A673 (cell line): ENCODE measurements at regions not wholly inside any gene's neighbourhood (a gene's known extent, or its start where the extent isn't known, plus 50 kb on each side); places are given as distances from the start of the nearest gene placed in this dataset.
"Not testable (repeated sequence)": the region's sequence is repeated elsewhere in the genome, so short reads cannot be mapped to it uniquely, and the experiment has no call there.

ENCODE experiments used
- BruUV-seq: library from RNA; stranded (reverse); fragments of 400-500 nt; replicated peaks from 2 replicates; lab custom pipeline; 2021; lab: Mats Ljungman, UMichigan
- CTCF ChIA-PET: fragments of 300-600 bp; sonication (Branson Sonifier 250); formaldehyde crosslinking; loops from one replicate; lab custom pipeline; 2022; ENCODE audit warnings: antibody characterized with exemption; lab: Charles Lee
- POLR2A ChIA-PET: fragments of 300-600 bp; sonication (Branson Sonifier 250); formaldehyde crosslinking; loops from one replicate; lab custom pipeline; 2022; ENCODE audit warnings: antibody characterized with exemption; ENCODE audit not compliant: low non-redundant PET; lab: Charles Lee
- DNase-seq: peaks from one replicate; pipeline ENCODE4 v3.0.0-alpha.2; 2015; ENCODE audit warnings: low spot score
- H3K27ac ChIP-seq: fragments of 200-600 bp; sonication (generic); 2 replicates; pipeline ENCODE4 v1.5.1; 2016; ENCODE audit warnings: mixed run types, low read depth, mild to moderate bottlenecking, mixed read lengths, antibody characterized with exemption, low read length; ENCODE audit not compliant: poor library complexity, severe bottlenecking
- H3K27me3 ChIP-seq: fragments of 200-600 bp; sonication (generic); replicated peaks from 2 replicates; pipeline ENCODE4 v1.6.1; 2017; ENCODE audit warnings: mixed run types, low read depth, mild to moderate bottlenecking, mixed read lengths, antibody characterized with exemption, low read length; ENCODE audit not compliant: insufficient read depth, poor library complexity
- H3K36me3 ChIP-seq: fragments of 200-600 bp; sonication (generic); 2 replicates; pipeline ENCODE4 v1.6.1; 2016; ENCODE audit warnings: mixed run types, mild to moderate bottlenecking, mixed read lengths, antibody characterized with exemption, low read length; ENCODE audit not compliant: insufficient read depth, poor library complexity, severe bottlenecking
- H3K4me1 ChIP-seq: fragments of 200-600 bp; sonication (generic); 2 replicates; pipeline ENCODE4 v1.6.1; 2017; ENCODE audit warnings: mixed run types, mild to moderate bottlenecking, mixed read lengths, antibody characterized with exemption, low read length; ENCODE audit not compliant: insufficient read depth, poor library complexity, severe bottlenecking
- H3K4me3 ChIP-seq: fragments of 200-600 bp; sonication (generic); 2 replicates; pipeline ENCODE4 v1.5.1; 2016; ENCODE audit warnings: low read depth, mixed run types, mild to moderate bottlenecking, mixed read lengths, low read length; ENCODE audit not compliant: poor library complexity, severe bottlenecking
- H3K9me3 ChIP-seq: fragments of 200-600 bp; sonication (generic); 2 replicates; pipeline ENCODE4 v1.6.1; 2016; ENCODE audit warnings: mixed run types, low read depth, mild to moderate bottlenecking, mixed read lengths, antibody characterized with exemption, low read length; ENCODE audit not compliant: poor library complexity, severe bottlenecking
- EZH2 ChIP-seq: fragments of 200-600 bp; sonication (generic); IDR thresholded peaks from 2 replicates; pipeline ENCODE4 v1.6.1; 2017; ENCODE audit warnings: borderline replicate concordance, low read depth, mild to moderate bottlenecking, mixed read lengths, antibody characterized with exemption, low read length; ENCODE audit not compliant: poor library complexity, severe bottlenecking
- intact Hi-C: fragments of 100-400 bp; cut with micrococcal nuclease; formaldehyde crosslinking; loops from one replicate; pipeline ENCODE4 v1.10.0; 2022; ENCODE audit not compliant: unreplicated experiment
- TF ChIP-seq, protein P1 (sequence below): fragments of 300-800, 200-600 bp; sonication (generic); conservative IDR thresholded peaks from 2 replicates; pipeline ENCODE4 v1.5.1; 2017; ENCODE audit warnings: low read depth, mild to moderate bottlenecking, antibody characterized with exemption, low read length, moderate library complexity, mixed read lengths

DNA sequence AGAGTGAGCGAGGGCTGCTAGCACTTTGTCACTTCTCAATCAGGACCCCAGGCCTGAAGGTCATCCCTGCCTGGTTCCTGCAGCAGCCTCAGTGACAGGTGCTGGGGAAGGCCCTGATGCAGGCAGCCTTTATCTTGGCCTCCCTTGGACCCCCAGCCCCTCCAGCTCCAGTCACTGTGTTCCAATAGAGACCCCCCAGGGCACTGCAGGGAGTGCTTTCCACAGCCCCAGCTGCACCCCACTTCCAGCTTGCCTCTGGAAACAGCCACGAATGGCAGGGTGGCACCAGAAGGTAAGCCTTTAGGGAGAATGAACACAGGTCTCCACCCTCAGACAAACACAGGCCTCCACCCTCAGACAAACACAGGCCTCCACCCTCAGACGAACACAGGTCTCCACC lies 241.6 kb upstream of the SGCG start:
- Histone ChIP-seq H3K4me1 (no peaks in the 10 kb centered on the region), H3K9me3 (no peaks in the 10 kb centered on the region), H3K27ac (no peak overlapping the region), H3K27me3 (no peaks in the 10 kb centered on the region), H3K4me3 (no peak overlapping the region), H3K36me3 (no peaks in the 10 kb centered on the region)
- intact Hi-C loops: no loop called here
- TF ChIP-seq EZH2: no peak
- TF ChIP-seq, protein P1, sequence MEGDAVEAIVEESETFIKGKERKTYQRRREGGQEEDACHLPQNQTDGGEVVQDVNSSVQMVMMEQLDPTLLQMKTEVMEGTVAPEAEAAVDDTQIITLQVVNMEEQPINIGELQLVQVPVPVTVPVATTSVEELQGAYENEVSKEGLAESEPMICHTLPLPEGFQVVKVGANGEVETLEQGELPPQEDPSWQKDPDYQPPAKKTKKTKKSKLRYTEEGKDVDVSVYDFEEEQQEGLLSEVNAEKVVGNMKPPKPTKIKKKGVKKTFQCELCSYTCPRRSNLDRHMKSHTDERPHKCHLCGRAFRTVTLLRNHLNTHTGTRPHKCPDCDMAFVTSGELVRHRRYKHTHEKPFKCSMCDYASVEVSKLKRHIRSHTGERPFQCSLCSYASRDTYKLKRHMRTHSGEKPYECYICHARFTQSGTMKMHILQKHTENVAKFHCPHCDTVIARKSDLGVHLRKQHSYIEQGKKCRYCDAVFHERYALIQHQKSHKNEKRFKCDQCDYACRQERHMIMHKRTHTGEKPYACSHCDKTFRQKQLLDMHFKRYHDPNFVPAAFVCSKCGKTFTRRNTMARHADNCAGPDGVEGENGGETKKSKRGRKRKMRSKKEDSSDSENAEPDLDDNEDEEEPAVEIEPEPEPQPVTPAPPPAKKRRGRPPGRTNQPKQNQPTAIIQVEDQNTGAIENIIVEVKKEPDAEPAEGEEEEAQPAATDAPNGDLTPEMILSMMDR: no peak
- no TSS peak for BruUV-seq
- CTCF ChIA-PET: no interaction called here
- no peak for DNase-seq
- POLR2A ChIA-PET: no interaction called here

DNA sequence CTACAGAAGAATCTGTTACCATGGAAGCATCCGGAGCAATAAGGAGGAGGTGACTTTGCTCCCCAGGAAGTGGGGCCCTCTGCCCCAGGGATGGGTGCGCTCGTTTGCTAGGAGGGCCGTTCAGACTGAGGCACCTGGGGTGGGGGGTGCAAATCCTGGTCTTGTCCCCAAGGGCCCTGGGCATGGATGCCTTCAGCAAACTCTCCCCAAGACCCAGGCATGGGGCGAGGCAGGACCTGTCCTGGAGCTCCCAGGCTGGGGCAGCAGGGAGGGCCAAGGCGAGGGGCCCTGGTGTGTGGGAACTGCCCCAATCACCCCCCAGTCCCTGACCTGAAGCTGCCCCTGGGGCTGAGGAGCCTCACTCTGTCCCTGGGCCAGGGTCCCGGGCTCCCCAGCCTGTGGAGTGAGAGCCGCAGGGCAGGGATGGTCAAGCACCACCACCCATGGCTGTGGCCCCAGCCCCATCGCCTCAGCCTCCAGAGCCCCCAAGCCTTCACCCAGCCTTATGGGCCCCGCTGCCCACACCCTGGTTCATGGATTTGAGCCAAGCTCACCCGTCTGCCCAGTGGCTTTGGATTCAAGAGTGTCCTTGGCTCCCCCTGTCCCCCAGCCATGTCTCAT lies 240.6 kb upstream of the SGCG start:
- no peaks in the 10 kb centered on the region for H3K27me3 ChIP-seq
- intact Hi-C loops: no loop called here
- H3K27ac ChIP-seq: no peak overlapping the region
- BruUV-seq: no TSS peak
- CTCF ChIA-PET: no interaction called here
- no peaks in the 10 kb centered on the region for H3K9me3 ChIP-seq
- H3K36me3 ChIP-seq: no peaks in the 10 kb centered on the region
- no peak for DNase-seq
- H3K4me3 ChIP-seq: no peak overlapping the region
- TF ChIP-seq EZH2: no peak
- TF ChIP-seq, protein P1: no peak
- H3K4me1 ChIP-seq: no peaks in the 10 kb centered on the region
- POLR2A ChIA-PET: no interaction called here

DNA sequence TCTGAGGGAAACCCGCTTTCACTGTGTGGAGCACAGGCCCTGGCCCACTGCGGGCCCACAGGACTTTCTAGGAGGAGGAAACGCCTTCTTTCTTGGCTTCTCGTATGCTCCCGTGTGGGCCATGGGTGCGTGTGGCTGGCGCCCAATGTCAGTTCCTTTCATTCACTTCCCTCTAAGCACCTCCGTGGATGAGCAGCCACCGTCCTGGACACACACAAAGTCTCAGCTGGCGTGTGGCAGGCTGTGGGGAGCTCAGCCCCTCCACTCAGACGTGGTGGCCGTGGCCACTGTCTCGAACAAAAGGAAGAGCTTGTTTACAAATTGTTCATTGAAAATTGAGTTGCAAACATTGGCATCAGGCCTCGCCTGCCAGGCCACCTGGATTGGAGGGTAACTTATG lies 240.0 kb upstream of the SGCG start:
- BruUV-seq: no TSS peak
- no peaks in the 10 kb centered on the region for H3K9me3 ChIP-seq
- no peaks in the 10 kb centered on the region for H3K36me3 ChIP-seq
- ChIA-PET CTCF (no interaction called here), POLR2A (no interaction called here)
- no peaks in the 10 kb centered on the region for H3K4me1 ChIP-seq
- DNase-seq: no peak
- no peak overlapping the region for H3K4me3 ChIP-seq
- TF ChIP-seq EZH2: no peak
- TF ChIP-seq, protein P1: no peak
- intact Hi-C loops: no loop called here
- H3K27me3 ChIP-seq: no peaks in the 10 kb centered on the region
- H3K27ac ChIP-seq: no peak overlapping the region

DNA sequence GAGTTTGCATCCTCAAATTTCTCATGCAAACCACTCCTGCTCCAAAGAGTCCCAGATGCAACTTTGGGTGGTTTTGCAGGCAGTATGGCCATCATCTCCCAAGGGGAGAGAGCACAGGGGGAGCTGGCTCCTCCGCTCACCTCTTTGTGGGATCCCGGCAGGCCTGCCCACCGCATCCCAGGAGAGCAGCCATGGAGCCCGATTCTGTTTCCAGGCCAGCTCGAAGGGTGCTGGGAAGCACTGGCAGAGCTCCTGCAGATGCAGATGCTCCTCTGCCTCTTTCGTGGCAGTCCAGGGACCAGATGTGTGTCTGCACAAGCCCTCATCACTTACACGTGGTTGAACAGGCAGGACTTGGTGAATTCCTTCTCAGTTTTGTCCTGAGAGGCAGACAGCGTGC lies 239.3 kb upstream of the SGCG start:
- H3K27me3 ChIP-seq, CTCF ChIA-PET, H3K36me3 ChIP-seq, H3K27ac ChIP-seq, intact Hi-C loops, H3K4me1 ChIP-seq, H3K9me3 ChIP-seq, BruUV-seq, DNase-seq, POLR2A ChIA-PET, H3K4me3 ChIP-seq: not testable (repeated sequence)

DNA sequence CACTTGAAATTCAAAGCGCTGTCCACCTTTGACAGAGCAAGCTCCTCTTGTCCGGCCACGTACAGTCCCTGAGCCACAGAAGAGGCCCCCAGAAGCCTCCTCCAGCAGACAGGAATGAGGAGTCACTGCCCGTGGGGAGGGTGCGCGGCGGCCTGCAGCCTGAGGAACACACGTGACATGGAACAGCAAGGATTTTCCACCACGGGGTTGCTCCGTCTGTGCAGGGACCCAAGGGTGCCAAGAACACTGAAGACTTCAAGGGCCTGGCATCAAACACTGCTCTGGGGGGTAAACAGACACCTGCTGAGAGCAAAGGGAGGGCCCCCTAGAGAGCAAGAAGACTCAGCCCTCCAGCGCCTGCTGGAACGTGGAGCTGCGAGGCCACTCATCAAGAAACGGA lies 237.9 kb upstream of the SGCG start:
- CTCF ChIA-PET, H3K36me3 ChIP-seq, H3K4me3 ChIP-seq, POLR2A ChIA-PET, H3K9me3 ChIP-seq, DNase-seq, BruUV-seq, H3K4me1 ChIP-seq, intact Hi-C loops, H3K27ac ChIP-seq, H3K27me3 ChIP-seq: not testable (repeated sequence)
